PC-3 (cell line): ENCODE measurements at regions not wholly inside any gene's neighbourhood (a gene's known extent, or its start where the extent isn't known, plus 50 kb on each side); places are given as distances from the start of the nearest gene placed in this dataset.

Experiments used
- ATAC-seq: fragments of 200-7000 bp; cut with Tn5 transposase; 2 replicates; pipeline ENCODE4 v1.9.1; 2020; ENCODE audit warnings: mild to moderate bottlenecking, moderate library complexity
- BruUV-seq: library from RNA; stranded (reverse); fragments of 400-500 nt; replicated peaks from 2 replicates; lab custom pipeline; 2021; lab: Mats Ljungman, UMichigan
- CTCF ChIA-PET: fragments of 300-600 bp; sonication (Branson Sonifier 250); formaldehyde crosslinking; loops from one replicate; lab custom pipeline; 2022; ENCODE audit warnings: antibody characterized with exemption; lab: Charles Lee
- POLR2A ChIA-PET: fragments of 300-600 bp; sonication (Branson Sonifier 250); formaldehyde crosslinking; loops from one replicate; lab custom pipeline; 2022; ENCODE audit warnings: antibody characterized with exemption; ENCODE audit not compliant: unreplicated experiment; lab: Charles Lee
- DNase-seq: peaks from one replicate; pipeline ENCODE4 v3.0.0-alpha.2; 2015
- H2AFZ ChIP-seq: fragments of 300-600 bp; sonication (generic); 2 replicates; pipeline ENCODE4 v1.6.0; 2016; ENCODE audit warnings: antibody characterized with exemption, low read length
- H3F3A ChIP-seq: fragments of 300-600 bp; sonication (generic); one replicate; pipeline ENCODE4 v1.6.0; 2017; ENCODE audit warnings: antibody characterized with exemption, low read length, control low read depth, mild to moderate bottlenecking; ENCODE audit not compliant: unreplicated experiment
- H3K27ac ChIP-seq: fragments of 300-600 bp; sonication (generic); 2 replicates; pipeline ENCODE4 v1.5.1; 2016; ENCODE audit warnings: mild to moderate bottlenecking, low read length
- H3K27me3 ChIP-seq: fragments of 300-600 bp; sonication (generic); 2 replicates; pipeline ENCODE4 v1.6.1; 2016; ENCODE audit warnings: low read length, mixed read lengths
- H3K36me3 ChIP-seq: fragments of 300-600 bp; sonication (generic); 2 replicates; pipeline ENCODE4 v1.6.1; 2016; ENCODE audit warnings: low read depth, mixed run types, low read length, mixed read lengths
- H3K4me1 ChIP-seq: fragments of 300-600 bp; sonication (generic); 2 replicates; pipeline ENCODE4 v1.5.1; 2016; ENCODE audit warnings: low read length; ENCODE audit not compliant: insufficient read depth
- H3K4me2 ChIP-seq: fragments of 300-600 bp; sonication (generic); 2 replicates; pipeline ENCODE4 v1.6.0; 2016; ENCODE audit warnings: low read length
- H3K4me3 ChIP-seq: fragments of 300-600 bp; sonication (generic); 2 replicates; pipeline ENCODE4 v1.5.1; 2016; ENCODE audit warnings: mild to moderate bottlenecking, low read length, mixed read lengths
- H3K79me2 ChIP-seq: fragments of 300-600 bp; sonication (generic); 2 replicates; pipeline ENCODE4 v1.6.1; 2017; ENCODE audit warnings: low read length, mixed read lengths
- H3K9ac ChIP-seq: fragments of 300-600 bp; sonication (generic); 2 replicates; pipeline ENCODE4 v1.6.0; 2016; ENCODE audit warnings: mild to moderate bottlenecking, low read length
- H3K9me2 ChIP-seq: fragments of 300-600 bp; sonication (generic); replicated peaks from 2 replicates; pipeline ENCODE4 v1.6.1; 2016; ENCODE audit warnings: mixed run types, low read length, mixed read lengths
- H3K9me3 ChIP-seq: fragments of 300-600 bp; sonication (generic); 2 replicates; pipeline ENCODE4 v1.6.1; 2016; ENCODE audit warnings: low read length, mixed read lengths
- H4K20me1 ChIP-seq: fragments of 300-600 bp; sonication (generic); 2 replicates; pipeline ENCODE4 v1.6.1; 2016; ENCODE audit warnings: low read length, mixed read lengths
- EZH2 ChIP-seq: fragments of 300-600 bp; sonication (generic); IDR thresholded peaks from one replicate; pipeline ENCODE4 v1.6.1; 2017; ENCODE audit warnings: antibody characterized with exemption, mild to moderate bottlenecking, low read length; ENCODE audit not compliant: unreplicated experiment
- EZH2phosphoT487 ChIP-seq: fragments of 300-600 bp; sonication (generic); IDR thresholded peaks from 2 replicates; pipeline ENCODE4 v1.6.1; 2018; ENCODE audit warnings: mild to moderate bottlenecking, antibody characterized with exemption, low read length, borderline replicate concordance
- intact Hi-C: fragments of 100-400 bp; cut with micrococcal nuclease; formaldehyde crosslinking; loops from 2 replicates; pipeline ENCODE4 v1.9.0; 2023
- TF ChIP-seq, protein P1 (sequence below): fragments of 300-600 bp; sonication (generic); conservative IDR thresholded peaks from 2 replicates; pipeline ENCODE4 v1.5.1; 2017; ENCODE audit warnings: antibody characterized with exemption, low read depth, mild to moderate bottlenecking, low read length

DNA sequence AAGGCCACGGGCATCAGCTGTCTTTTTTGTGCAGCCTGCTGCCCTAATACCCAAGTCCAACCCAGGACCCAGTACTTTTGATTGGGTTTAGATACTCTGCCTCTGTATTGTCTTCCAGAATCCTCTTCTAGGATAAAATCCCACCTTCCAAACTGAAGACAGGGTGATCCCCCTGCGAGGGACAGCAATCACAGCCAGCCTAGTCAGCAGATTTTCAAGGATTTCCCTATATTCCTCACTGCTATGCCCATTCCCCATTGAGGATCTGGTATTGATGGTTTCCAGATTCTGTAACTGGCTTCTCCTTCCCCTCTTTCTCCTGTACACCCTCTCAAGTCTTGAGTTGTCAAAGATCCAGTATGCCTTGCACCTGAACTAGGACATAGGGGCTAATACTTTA, 389.4 kb downstream of the TRIM36 start:
- CTCF ChIA-PET, result no interaction called here

DNA sequence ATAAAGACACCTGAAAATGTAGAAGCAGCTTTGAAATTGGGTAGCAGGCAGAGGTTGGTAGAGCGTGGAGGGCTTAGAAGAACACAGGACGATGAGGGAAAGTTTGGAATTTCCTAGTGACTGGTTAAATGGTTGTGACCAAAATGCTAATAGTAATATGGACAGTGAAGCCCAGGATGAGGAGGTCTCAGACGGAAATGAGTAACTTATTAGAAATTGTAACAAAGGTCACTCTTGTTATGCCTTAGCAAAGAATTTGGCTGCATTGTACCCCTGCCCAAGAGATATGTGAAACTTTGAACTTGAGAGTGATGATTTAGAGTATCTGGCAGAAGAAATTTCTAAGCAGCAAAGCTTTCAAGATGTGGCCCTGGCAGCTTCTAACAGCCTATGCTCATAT, 382.5 kb downstream of the KCNN2 start:
- no TSS peak for BruUV-seq
- POLR2A ChIA-PET, result no interaction called here
- H3K27ac ChIP-seq, result no peak overlapping the region
- no peak overlapping the region for H3K4me2 ChIP-seq
- H3F3A ChIP-seq, result no peaks in the 10 kb centered on the region
- H3K79me2 ChIP-seq, result no peaks in the 10 kb centered on the region
- ATAC-seq (no peak), DNase-seq (peak; percentile 19)
- no peaks in the 10 kb centered on the region for H3K36me3 ChIP-seq
- H4K20me1 ChIP-seq, result no peaks in the 10 kb centered on the region
- no peaks in the 10 kb centered on the region for H3K4me1 ChIP-seq
- H3K4me3 ChIP-seq, result no peak overlapping the region
- H2AFZ ChIP-seq, result no peak overlapping the region
- intact Hi-C loops, result no loop called here
- CTCF ChIA-PET, result no interaction called here
- no peaks in the 10 kb centered on the region for H3K9me3 ChIP-seq
- TF ChIP-seq EZH2 (no peak), EZH2phosphoT487 (no peak)
- TF ChIP-seq, protein P1, sequence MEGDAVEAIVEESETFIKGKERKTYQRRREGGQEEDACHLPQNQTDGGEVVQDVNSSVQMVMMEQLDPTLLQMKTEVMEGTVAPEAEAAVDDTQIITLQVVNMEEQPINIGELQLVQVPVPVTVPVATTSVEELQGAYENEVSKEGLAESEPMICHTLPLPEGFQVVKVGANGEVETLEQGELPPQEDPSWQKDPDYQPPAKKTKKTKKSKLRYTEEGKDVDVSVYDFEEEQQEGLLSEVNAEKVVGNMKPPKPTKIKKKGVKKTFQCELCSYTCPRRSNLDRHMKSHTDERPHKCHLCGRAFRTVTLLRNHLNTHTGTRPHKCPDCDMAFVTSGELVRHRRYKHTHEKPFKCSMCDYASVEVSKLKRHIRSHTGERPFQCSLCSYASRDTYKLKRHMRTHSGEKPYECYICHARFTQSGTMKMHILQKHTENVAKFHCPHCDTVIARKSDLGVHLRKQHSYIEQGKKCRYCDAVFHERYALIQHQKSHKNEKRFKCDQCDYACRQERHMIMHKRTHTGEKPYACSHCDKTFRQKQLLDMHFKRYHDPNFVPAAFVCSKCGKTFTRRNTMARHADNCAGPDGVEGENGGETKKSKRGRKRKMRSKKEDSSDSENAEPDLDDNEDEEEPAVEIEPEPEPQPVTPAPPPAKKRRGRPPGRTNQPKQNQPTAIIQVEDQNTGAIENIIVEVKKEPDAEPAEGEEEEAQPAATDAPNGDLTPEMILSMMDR, result no peak
- H3K9ac ChIP-seq, result no peak overlapping the region
- no peaks in the 10 kb centered on the region for H3K9me2 ChIP-seq
- no peaks in the 10 kb centered on the region for H3K27me3 ChIP-seq

More for the DNA sequence above, 389.4 kb downstream of the TRIM36 start:
- Histone ChIP-seq H3K36me3 (no peaks in the 10 kb centered on the region), H3K4me2 (no peak overlapping the region), H3K9ac (no peak overlapping the region), H3K9me3 (no peaks in the 10 kb centered on the region), H4K20me1 (no peaks in the 10 kb centered on the region), H3F3A (no peaks in the 10 kb centered on the region), H3K9me2 (no peaks in the 10 kb centered on the region), H3K27ac (no peak overlapping the region), H3K4me1 (no peaks in the 10 kb centered on the region), H2AFZ (no peak overlapping the region), H3K79me2 (no peaks in the 10 kb centered on the region), H3K4me3 (no peak overlapping the region), H3K27me3 (no peaks in the 10 kb centered on the region)
- DNase-seq (no peak), ATAC-seq (no peak)
- intact Hi-C loops, result no loop called here
- no TSS peak for BruUV-seq
- POLR2A ChIA-PET, result no interaction called here
- TF ChIP-seq, protein P1, result no peak
- TF ChIP-seq EZH2phosphoT487 (no peak), EZH2 (no peak)

DNA sequence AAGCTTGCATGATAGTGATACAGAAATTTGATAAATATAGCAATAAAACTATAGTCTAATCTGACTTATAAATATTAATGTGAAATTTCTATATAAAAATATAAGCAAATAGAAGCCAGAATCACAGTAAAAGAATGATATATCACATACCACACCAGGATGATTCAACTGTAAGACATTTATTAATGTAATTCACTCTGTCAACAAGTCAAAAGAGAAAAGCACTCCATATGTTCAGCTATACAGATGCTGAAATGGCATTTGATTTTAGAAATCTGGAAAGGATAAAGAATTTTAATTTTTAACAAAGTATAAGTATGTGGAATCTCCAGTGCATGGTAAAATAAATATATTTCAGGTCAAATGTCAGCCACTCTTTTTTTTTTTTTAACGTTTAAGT, 372.4 kb downstream of the KCNN2 start:
- no peaks in the 10 kb centered on the region for H4K20me1 ChIP-seq
- H3K4me1 ChIP-seq, result no peaks in the 10 kb centered on the region
- H3K9me2 ChIP-seq, result no peaks in the 10 kb centered on the region
- H2AFZ ChIP-seq, result no peak overlapping the region
- H3K9me3 ChIP-seq, result no peaks in the 10 kb centered on the region
- intact Hi-C loops, result no loop called here
- TF ChIP-seq EZH2phosphoT487 (no peak), EZH2 (no peak)
- TF ChIP-seq, protein P1, result no peak
- no peaks in the 10 kb centered on the region for H3K79me2 ChIP-seq
- H3K9ac ChIP-seq, result no peak overlapping the region
- no peaks in the 10 kb centered on the region for H3F3A ChIP-seq
- no peaks in the 10 kb centered on the region for H3K36me3 ChIP-seq
- no peaks in the 10 kb centered on the region for H3K27me3 ChIP-seq
- no peak overlapping the region for H3K4me2 ChIP-seq
- ChIA-PET CTCF (no interaction called here), POLR2A (no interaction called here)
- ATAC-seq (peak; percentile 60), DNase-seq (peak; percentile 15)
- no TSS peak for BruUV-seq
- H3K4me3 ChIP-seq, result no peak overlapping the region
- no peak overlapping the region for H3K27ac ChIP-seq
